ENCODE measurements at regions not wholly inside any gene's neighbourhood (a gene's known extent, or its start where the extent isn't known, plus 50 kb on each side); places are given as distances from the start of the nearest gene placed in this dataset.

DNA sequence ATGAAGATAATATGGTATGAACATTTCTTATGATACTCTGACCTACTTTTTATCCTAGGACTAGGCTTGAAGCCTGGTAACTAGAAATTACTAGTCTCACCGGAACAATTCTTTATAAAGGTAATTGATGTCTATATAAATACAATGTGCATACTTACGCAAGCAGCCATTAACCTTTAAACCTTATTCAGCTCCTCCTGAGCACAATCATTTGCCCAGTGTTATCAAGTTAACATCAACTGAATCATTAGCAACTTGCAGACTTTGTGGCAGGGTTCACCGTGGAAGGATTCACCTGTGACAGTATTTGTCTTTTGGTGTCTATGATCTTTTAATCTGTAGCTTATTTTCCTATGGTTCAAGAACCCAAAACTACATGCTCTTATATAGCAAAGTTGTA is 508.6 kb upstream of the KLHL1 start:
- Histone ChIP-seq H3K4me3 (ENCODE audit: low read length) (no peak overlapping the region), H3K9me3 (ENCODE audit: control insufficient read depth in 2 of 3, low read length in 3 of 3) (no peaks in the 10 kb centered on the region), H3K36me3 (ENCODE audit: control insufficient read depth in 2 of 3, insufficient read depth in 3 of 3, low read length in 3 of 3) (no peaks in the 10 kb centered on the region), H3K4me1 (ENCODE audit: control insufficient read depth in 2 of 2, insufficient read depth in 2 of 2, low read length in 2 of 2) (no peaks in the 10 kb centered on the region), H3K27ac (ENCODE audit: low read depth, low read length) (no peak overlapping the region), H3K27me3 (ENCODE audit: control insufficient read depth in 2 of 2, insufficient read depth in 2 of 2, low read length in 2 of 2) (no peaks in the 10 kb centered on the region)
- H3K4me3 Mint-ChIP-seq, result no peak overlapping the region
- CTCF ChIA-PET, result no interaction called here
- no peaks in the 10 kb centered on the region for H3K27me3 Mint-ChIP-seq
- peaks cover 0 to 5% (median 0%) of the 10 kb centered on the region in 11 donors for H3K9me3 Mint-ChIP-seq
- H3K36me3 Mint-ChIP-seq, result no peaks in the 10 kb centered on the region
- intact Hi-C loops (cut with micrococcal nuclease), result no loop called here
- no peak for DNase-seq
- no peaks in the 10 kb centered on the region for H3K4me1 Mint-ChIP-seq
- no peak for ATAC-seq
- no peak overlapping the region for H3K27ac Mint-ChIP-seq
- POLR2A ChIA-PET, result no interaction called here

DNA sequence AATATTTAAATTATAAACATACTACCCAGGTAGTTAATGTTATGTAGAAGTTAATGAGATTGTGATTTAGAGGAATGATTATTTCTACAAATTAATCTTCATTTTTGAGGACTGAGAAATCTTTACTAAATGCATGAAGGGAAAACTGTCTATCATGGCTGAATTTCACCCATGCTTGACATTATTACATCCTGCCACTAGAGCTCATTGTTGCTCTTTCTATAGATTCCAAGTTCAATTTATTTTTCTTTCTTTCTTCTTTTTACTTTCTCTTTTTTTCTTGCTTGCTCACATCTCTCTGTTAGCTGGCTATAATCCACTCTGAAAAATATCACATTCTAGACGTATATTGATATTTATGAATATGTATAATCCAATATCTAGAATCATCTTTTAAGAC is 505.0 kb upstream of the KLHL1 start:
- Histone ChIP-seq H3K4me3 (ENCODE audit: low read length) (no peak overlapping the region), H3K9me3 (ENCODE audit: control insufficient read depth in 2 of 3, low read length in 3 of 3) (no peaks in the 10 kb centered on the region), H3K36me3 (ENCODE audit: control insufficient read depth in 2 of 3, insufficient read depth in 3 of 3, low read length in 3 of 3) (no peaks in the 10 kb centered on the region), H3K27ac (ENCODE audit: low read depth, low read length) (no peak overlapping the region), H3K27me3 (ENCODE audit: control insufficient read depth in 2 of 2, insufficient read depth in 2 of 2, low read length in 2 of 2) (no peaks in the 10 kb centered on the region), H3K4me1 (ENCODE audit: control insufficient read depth in 2 of 2, insufficient read depth in 2 of 2, low read length in 2 of 2) (no peaks in the 10 kb centered on the region)
- intact Hi-C loops (cut with micrococcal nuclease), result no loop called here
- POLR2A ChIA-PET, result no interaction called here
- CTCF ChIA-PET, result no interaction called here
- Mint-ChIP-seq H3K27me3 (no peaks in the 10 kb centered on the region), H3K4me3 (no peak overlapping the region), H3K9me3 (peaks cover 0 to 5% (median 0%) of the 10 kb centered on the region in 11 donors), H3K27ac (no peak overlapping the region), H3K4me1 (no peaks in the 10 kb centered on the region), H3K36me3 (no peaks in the 10 kb centered on the region)
- ATAC-seq, result no peak
- DNase-seq, result no peak

DNA sequence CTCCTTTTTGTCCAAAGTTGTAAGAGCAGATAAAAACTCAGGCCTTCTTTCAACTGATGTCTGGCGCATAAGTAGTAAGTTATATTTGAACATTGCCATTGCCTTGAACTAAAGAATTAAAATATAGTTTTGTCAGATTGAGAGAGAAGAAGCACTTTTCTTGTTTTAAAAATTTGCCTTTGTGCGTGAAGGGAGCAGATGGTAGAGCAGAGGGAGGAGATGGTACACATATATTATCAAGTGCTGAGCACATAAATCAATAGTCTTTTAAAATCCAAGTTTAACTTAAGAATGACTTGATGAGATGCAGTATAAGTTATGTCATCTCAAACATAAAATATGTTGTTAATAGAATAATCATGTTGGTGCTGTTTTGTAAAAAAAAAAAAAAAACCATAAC is 504.6 kb upstream of the KLHL1 start:
- Mint-ChIP-seq H3K9me3 (peaks cover 0 to 3% (median 0%) of the 10 kb centered on the region in 11 donors), H3K4me1 (no peaks in the 10 kb centered on the region), H3K36me3 (no peaks in the 10 kb centered on the region), H3K27me3 (no peaks in the 10 kb centered on the region), H3K27ac (no peak overlapping the region), H3K4me3 (no peak overlapping the region)
- Histone ChIP-seq H3K27ac (ENCODE audit: low read depth, low read length) (no peak overlapping the region), H3K4me1 (ENCODE audit: control insufficient read depth in 2 of 2, insufficient read depth in 2 of 2, low read length in 2 of 2) (no peaks in the 10 kb centered on the region), H3K9me3 (ENCODE audit: control insufficient read depth in 2 of 3, low read length in 3 of 3) (no peaks in the 10 kb centered on the region), H3K36me3 (ENCODE audit: control insufficient read depth in 2 of 3, insufficient read depth in 3 of 3, low read length in 3 of 3) (no peaks in the 10 kb centered on the region), H3K4me3 (ENCODE audit: low read length) (no peak overlapping the region), H3K27me3 (ENCODE audit: control insufficient read depth in 2 of 2, insufficient read depth in 2 of 2, low read length in 2 of 2) (no peaks in the 10 kb centered on the region)
- ChIA-PET CTCF (no interaction called here), POLR2A (no interaction called here)
- ATAC-seq, result no peak
- intact Hi-C loops (cut with micrococcal nuclease), result no loop called here
- no peak for DNase-seq

DNA sequence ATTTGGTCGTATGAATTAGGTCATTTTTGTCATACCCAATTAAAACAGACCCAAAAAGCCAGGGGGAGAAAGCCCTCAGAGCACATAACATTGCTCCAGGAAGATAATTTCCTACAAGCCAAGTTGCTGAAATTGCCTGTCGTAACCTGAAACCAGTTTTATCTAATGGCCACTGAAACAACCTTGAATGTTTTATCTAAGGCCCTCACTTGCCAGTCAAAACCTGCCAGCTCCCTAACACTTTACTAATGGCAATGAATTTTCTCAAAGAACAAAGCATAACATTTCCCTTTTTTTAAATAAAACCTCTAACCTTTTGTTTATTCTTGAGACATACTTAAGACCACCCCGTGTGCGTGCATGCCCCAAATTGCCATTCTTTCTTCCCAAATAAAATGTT is 496.2 kb upstream of the KLHL1 start:
- ATAC-seq (no peak), DNase-seq (no peak)
- intact Hi-C loops (cut with micrococcal nuclease), result no loop called here
- no peaks in the 10 kb centered on the region for H3K27me3 ChIP-seq (ENCODE audit: control insufficient read depth in 2 of 2, insufficient read depth in 2 of 2, low read length in 2 of 2)
- H3K36me3 ChIP-seq (ENCODE audit: control insufficient read depth in 2 of 3, insufficient read depth in 3 of 3, low read length in 3 of 3), result no peaks in the 10 kb centered on the region
- no peak overlapping the region for H3K4me3 ChIP-seq (ENCODE audit: low read length)
- Mint-ChIP-seq H3K9me3 (peaks cover 0 to 24% (median 2%) of the 10 kb centered on the region in 11 donors), H3K4me1 (no peaks in the 10 kb centered on the region), H3K27me3 (no peaks in the 10 kb centered on the region), H3K4me3 (no peak overlapping the region), H3K27ac (no peak overlapping the region), H3K36me3 (no peaks in the 10 kb centered on the region)
- no peak overlapping the region for H3K27ac ChIP-seq (ENCODE audit: low read depth, low read length)
- no peaks in the 10 kb centered on the region for H3K9me3 ChIP-seq (ENCODE audit: control insufficient read depth in 2 of 3, low read length in 3 of 3)
- CTCF ChIA-PET, result no interaction called here
- no peaks in the 10 kb centered on the region for H3K4me1 ChIP-seq (ENCODE audit: control insufficient read depth in 2 of 2, insufficient read depth in 2 of 2, low read length in 2 of 2)
- POLR2A ChIA-PET, result no interaction called here

DNA sequence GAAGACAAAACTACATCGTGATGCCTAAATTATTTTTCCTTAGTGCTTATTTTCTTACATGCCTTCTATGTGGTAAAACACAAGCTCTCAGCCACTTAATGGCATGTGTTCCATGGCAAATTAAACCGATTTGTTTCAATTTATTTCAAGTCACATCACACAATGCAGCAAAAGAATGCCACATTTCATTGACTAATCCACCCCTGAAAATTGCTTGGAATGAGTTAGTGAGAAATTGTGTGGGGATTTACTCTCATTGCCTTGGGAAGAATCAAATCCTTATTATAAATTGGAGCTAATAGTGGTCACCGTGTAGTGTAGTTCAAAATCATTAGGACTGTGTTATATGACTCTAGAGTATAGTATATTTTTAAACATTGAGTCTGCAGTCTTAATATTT is 485.5 kb upstream of the KLHL1 start:
- Mint-ChIP-seq H3K4me1 (no peaks in the 10 kb centered on the region), H3K27me3 (no peaks in the 10 kb centered on the region), H3K27ac (no peak overlapping the region), H3K9me3 (no peaks in the 10 kb centered on the region), H3K36me3 (no peaks in the 10 kb centered on the region), H3K4me3 (no peak overlapping the region)
- DNase-seq (no peak), ATAC-seq (no peak)
- ChIA-PET POLR2A (no interaction called here), CTCF (no interaction called here)
- no peak overlapping the region for H3K27ac ChIP-seq (ENCODE audit: low read depth, low read length)
- intact Hi-C loops (cut with micrococcal nuclease), result no loop called here
- no peaks in the 10 kb centered on the region for H3K4me1 ChIP-seq (ENCODE audit: control insufficient read depth in 2 of 2, insufficient read depth in 2 of 2, low read length in 2 of 2)
- no peaks in the 10 kb centered on the region for H3K36me3 ChIP-seq (ENCODE audit: control insufficient read depth in 2 of 3, insufficient read depth in 3 of 3, low read length in 3 of 3)
- H3K4me3 ChIP-seq (ENCODE audit: low read length), result no peak overlapping the region
- H3K9me3 ChIP-seq (ENCODE audit: control insufficient read depth in 2 of 3, low read length in 3 of 3), result no peaks in the 10 kb centered on the region
- no peaks in the 10 kb centered on the region for H3K27me3 ChIP-seq (ENCODE audit: control insufficient read depth in 2 of 2, insufficient read depth in 2 of 2, low read length in 2 of 2)

DNA sequence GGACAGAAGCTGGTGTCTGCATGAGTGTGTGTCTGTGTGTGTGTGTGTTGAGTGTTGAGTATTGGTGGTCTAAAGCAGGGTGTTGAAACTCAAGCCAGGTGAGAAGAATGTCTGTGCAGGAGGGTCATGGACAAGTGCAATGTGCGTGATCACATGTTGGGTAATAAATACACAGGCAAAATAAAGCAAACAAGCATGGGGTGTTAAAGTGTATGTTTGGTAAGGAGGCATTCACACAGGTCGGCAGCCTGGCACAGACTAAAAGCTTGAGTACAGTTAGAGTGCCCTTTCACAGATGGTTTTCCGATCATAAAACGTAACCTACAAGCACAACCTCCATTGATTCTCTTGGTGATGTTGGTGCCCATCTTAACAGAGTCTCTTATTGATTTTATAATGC is 476.9 kb upstream of the KLHL1 start:
- DNase-seq, result no peak
- POLR2A ChIA-PET, result no interaction called here
- no peaks in the 10 kb centered on the region for H3K9me3 ChIP-seq (ENCODE audit: control insufficient read depth in 2 of 3, low read length in 3 of 3)
- Mint-ChIP-seq H3K36me3 (peaks cover 0 to 5% (median 0%) of the 10 kb centered on the region in 5 donors), H3K27ac (no peak overlapping the region), H3K9me3 (peaks cover 0 to 16% (median 2%) of the 10 kb centered on the region in 11 donors), H3K4me1 (no peaks in the 10 kb centered on the region), H3K4me3 (no peak overlapping the region), H3K27me3 (no peaks in the 10 kb centered on the region)
- H3K4me3 ChIP-seq (ENCODE audit: low read length), result no peak overlapping the region
- ATAC-seq, result no peak
- H3K4me1 ChIP-seq (ENCODE audit: control insufficient read depth in 2 of 2, insufficient read depth in 2 of 2, low read length in 2 of 2), result no peaks in the 10 kb centered on the region
- no peak overlapping the region for H3K27ac ChIP-seq (ENCODE audit: low read depth, low read length)
- intact Hi-C loops (cut with micrococcal nuclease), result no loop called here
- H3K36me3 ChIP-seq (ENCODE audit: control insufficient read depth in 2 of 3, insufficient read depth in 3 of 3, low read length in 3 of 3), result no peaks in the 10 kb centered on the region
- CTCF ChIA-PET, result no interaction called here
- no peaks in the 10 kb centered on the region for H3K27me3 ChIP-seq (ENCODE audit: control insufficient read depth in 2 of 2, insufficient read depth in 2 of 2, low read length in 2 of 2)

DNA sequence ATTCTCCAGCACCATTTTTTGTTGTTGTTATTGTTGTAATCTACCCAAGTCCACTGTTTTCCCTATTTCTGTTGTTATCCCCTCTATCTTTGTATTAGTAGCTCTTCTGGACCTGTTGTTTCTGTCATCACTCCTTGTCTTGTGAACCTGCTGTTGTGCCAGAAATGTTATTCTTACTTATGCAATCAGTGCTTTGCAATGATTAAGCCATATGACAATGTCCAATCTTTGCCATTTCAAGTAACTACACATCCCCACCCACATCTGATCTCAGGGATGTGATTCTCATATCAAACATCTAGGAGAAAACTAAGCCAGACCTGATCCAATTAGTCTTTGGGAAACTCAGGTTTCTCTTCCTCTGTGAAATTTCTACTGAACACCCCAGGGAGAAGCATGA is 472.6 kb upstream of the KLHL1 start:
- no peak for DNase-seq
- H3K9me3 Mint-ChIP-seq, result peaks cover 0 to 4% (median 0%) of the 10 kb centered on the region in 11 donors
- no peak overlapping the region for H3K4me3 ChIP-seq (ENCODE audit: low read length)
- no peaks in the 10 kb centered on the region for H3K27me3 Mint-ChIP-seq
- no peaks in the 10 kb centered on the region for H3K4me1 ChIP-seq (ENCODE audit: control insufficient read depth in 2 of 2, insufficient read depth in 2 of 2, low read length in 2 of 2)
- H3K36me3 ChIP-seq (ENCODE audit: control insufficient read depth in 2 of 3, insufficient read depth in 3 of 3, low read length in 3 of 3), result no peaks in the 10 kb centered on the region
- H3K27ac ChIP-seq (ENCODE audit: low read depth, low read length), result no peak overlapping the region
- no peaks in the 10 kb centered on the region for H3K36me3 Mint-ChIP-seq
- no peak for ATAC-seq
- no peak overlapping the region for H3K4me3 Mint-ChIP-seq
- intact Hi-C loops (cut with micrococcal nuclease), result no loop called here
- H3K9me3 ChIP-seq (ENCODE audit: control insufficient read depth in 2 of 3, low read length in 3 of 3), result no peaks in the 10 kb centered on the region
- no peaks in the 10 kb centered on the region for H3K4me1 Mint-ChIP-seq
- H3K27ac Mint-ChIP-seq, result no peak overlapping the region
- no peaks in the 10 kb centered on the region for H3K27me3 ChIP-seq (ENCODE audit: control insufficient read depth in 2 of 2, insufficient read depth in 2 of 2, low read length in 2 of 2)
- ChIA-PET CTCF (no interaction called here), POLR2A (no interaction called here)

Measured in naive thymus-derived CD4-positive, alpha-beta T cell (primary cell).